HG03280 (cell line): ENCODE measurements at regions not wholly inside any gene's neighbourhood (a gene's known extent, or its start where the extent isn't known, plus 50 kb on each side); places are given as distances from the start of the nearest gene placed in this dataset.
"Not testable (repeated sequence)": the region's sequence is repeated elsewhere in the genome, so short reads cannot be mapped to it uniquely, and the experiment has no call there.

Experiments
- ATAC-seq: cut with Tn5 transposase; IDR thresholded peaks from one replicate; pipeline ENCODE4 v1.9.1; 2021; ENCODE audit warnings: mild to moderate bottlenecking, moderate library complexity; ENCODE audit not compliant: unreplicated experiment

GRCh38 chr7:131808156-131808555 is 251.7 kb upstream of the PODXL start:
- not testable (repeated sequence) for ATAC-seq

GRCh38 chr7:131803816-131804215 is 247.4 kb upstream of the PODXL start:
- ATAC-seq, result no peak

- ATAC-seq, result no peak
These were observed 245.9 kb upstream of the PODXL start for GRCh38 chr7:131802195-131802864.

DNA sequence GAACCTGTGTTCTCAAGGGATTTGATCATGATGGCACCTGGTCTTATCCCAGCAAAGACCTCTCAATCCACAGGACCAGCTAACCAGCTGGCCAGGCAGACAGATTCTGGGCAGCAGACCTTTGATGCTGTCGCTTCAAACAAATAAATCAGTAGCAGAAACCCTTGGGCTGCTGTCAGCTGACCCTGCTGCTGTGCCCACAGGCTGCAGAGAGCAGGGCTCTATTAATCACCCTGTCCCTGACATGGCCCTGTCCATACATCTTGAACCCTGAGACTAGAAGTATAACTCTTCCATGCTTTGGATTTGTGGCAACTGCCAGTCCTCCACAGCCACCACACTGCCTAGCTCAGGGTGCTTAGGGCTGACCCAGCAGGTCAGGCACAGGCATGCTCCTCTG is 244.1 kb upstream of the PODXL start:
- no peak for ATAC-seq

GRCh38 chr7:131800008-131800407 is 243.6 kb upstream of the PODXL start:
- ATAC-seq, result no peak

DNA sequence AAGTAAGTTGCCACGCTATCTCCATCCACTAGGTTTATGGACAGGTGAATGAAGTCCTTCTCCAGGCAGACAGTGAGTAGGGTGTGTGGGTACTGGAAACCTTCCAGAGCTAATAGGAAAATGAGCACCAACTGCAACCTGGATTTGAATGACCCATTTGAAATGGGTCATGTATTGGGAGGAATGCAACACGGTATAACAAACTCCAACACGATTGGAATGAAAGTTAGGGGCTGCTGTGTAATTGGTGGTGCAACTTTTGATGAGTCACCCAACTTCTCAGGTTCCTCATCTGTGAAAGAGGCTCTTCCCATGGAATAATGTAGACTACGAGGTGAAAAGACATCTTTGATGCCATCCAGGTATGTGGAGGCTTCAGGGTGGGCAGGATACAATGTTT is 241.4 kb upstream of the PODXL start:
- no peak for ATAC-seq

DNA sequence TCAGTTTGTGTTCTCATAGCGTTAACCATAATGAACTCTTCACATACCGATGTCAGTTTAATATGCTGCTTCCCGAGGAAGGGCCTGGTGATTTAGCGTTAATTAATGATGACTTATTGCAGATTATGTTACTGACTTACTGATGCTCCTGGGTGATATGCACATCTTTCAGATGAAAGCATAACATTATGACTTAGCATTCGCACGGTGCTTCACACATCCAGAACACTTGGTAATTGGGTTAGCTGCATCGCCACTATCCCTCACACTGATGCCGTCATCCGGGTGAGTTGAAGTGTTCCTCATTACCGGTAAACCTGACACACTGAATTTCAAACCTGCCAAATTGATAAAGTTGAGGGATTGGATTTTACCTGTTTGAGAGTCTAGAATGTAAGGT is 239.0 kb upstream of the PODXL start:
- no peak for ATAC-seq

DNA sequence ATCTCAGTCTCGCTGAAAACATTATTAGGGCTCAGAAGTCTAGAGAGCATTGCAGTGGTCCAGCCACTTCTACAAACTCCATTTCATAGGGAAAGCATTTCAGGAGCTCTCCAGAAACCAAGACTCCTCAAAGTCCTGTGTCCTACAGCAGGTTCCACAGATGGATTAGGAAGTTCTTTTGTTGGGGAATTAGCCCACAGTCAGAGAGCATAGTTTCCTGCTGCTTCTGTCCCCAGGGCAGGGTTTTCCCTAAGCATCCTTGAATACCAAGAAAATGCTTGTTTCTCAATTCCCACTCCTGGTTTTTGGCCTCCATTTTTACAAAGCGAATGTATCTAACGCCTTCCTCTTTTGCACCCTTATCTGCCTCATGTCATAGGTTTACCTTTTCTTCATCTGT is 235.9 kb upstream of the PODXL start:
- no peak for ATAC-seq

DNA sequence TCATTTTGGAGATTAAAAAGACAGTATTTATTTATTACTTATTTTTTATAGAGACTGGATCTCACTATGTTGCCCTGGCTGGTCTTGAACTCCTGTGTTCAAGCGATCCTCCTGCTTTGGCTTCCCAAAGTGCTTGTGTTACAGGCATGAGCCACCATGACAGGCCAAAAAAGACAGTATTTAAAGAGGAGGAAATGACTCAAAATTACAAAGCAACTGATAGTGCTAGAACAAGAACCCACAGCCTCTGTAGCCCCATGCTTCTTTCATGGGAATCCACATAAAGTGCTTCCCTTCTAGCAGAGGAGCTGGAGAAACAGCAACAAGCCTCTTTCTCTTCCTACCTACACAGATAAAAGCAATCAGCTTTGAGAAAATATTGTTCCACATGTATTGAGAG is 230.7 kb upstream of the PODXL start:
- no peak for ATAC-seq

DNA sequence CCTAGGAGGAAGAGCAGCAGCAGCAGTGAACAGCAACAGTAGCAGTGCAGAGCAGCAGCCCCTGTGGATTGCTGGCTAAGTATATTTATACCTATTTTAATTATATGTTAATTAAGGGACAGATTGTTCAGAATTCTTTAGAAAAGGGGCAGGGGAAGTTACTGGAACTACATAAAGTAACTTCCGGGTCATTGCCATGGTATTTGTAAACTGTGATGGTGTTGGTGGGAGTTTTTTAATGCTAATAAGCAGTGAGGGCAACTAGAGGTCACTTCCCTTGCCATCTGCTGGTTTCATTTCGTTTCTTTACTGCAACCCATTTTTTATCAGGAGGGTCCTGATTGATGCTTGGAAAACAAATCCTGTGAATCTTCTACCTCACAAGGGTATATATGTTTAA is 229.8 kb upstream of the PODXL start:
- ATAC-seq, result no peak

DNA sequence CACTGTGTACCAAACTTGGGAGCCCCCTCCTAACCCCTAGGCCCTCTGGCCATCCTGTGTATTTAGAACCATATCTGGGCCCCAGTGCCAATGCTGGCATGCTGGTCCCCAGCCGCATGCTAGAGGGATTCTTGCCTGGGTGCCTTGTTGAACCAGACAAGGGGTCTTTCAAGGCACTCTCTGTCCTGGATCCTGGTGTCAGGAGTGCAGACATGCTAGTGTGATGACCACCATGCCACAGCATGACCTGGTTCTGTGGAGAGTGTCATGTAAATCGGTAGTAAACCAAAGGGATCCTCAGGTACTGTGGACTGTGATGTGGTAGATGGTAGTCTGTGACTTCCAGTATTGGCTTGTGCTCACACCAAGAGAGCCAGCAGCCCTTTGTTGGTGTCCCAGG is 222.2 kb upstream of the PODXL start:
- ATAC-seq, result no peak

DNA sequence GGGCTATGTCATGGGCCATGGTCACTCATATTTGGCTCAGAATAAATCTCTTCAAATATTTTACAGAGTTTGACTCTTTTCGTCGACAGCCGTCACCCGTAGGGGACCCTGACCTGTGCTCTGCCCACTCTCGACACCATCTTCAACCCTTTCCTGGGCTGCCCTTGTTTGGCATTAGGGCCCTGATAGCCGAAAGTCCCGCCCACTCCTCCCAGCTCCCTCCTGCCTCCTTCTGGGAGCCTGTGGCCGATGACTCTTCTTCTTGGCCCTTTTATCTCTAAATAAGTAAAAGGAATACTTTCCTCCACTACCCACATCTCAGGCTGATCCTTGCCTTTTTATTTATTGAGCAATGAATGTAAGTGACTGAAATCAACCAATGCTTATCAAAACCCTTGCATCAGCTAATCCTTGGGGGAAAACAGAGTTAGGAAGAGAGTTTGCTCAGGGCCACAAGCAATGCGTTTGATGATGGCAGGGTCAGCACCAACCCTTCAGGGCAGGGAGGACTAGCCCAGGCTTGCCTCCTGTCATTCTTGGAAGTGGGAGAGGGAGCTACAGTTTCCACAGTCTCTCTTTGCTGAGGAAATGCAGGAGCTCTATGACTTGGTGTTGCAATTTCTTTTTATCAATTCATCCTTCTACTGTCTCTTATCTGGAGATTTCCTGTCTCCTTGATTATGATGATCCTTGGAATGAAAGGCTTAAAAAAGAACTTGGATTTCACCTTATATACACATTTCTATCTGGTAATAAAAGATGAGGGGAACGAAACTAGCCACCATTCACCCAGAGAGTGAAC is 218.2 kb upstream of the PODXL start:
- no peak for ATAC-seq

- ATAC-seq, result no peak
These were observed 217.0 kb upstream of the PODXL start for GRCh38 chr7:131773413-131773812.

GRCh38 chr7:131769241-131769640 is 212.8 kb upstream of the PODXL start:
- no peak for ATAC-seq

GRCh38 chr7:131767591-131767990 is 211.2 kb upstream of the PODXL start:
- ATAC-seq, result no peak

DNA sequence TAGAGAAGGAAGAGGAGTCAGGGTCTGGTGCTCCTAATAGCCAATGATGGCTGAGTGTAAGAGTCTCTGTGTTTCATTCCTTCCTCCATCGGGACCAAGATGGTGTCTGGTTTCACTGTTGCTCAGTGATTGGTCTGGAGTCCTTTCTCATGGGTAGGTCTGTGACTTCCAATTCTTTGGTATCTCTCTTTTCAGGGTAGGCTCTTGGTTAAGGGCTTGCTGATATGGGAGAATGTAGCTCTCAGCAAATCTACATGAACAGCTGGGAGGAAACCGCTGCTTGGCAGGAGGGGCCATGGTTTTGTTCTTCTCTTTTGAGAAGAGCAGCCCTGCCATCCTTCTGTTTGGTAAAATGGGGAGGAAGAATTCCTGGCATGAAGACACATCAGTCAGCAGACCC is 209.1 kb upstream of the PODXL start:
- ATAC-seq, result no peak

- ATAC-seq, result no peak
These were observed 207.8 kb upstream of the PODXL start for GRCh38 chr7:131764143-131764775.

- ATAC-seq, result no peak
These were observed 206.3 kb upstream of the PODXL start for GRCh38 chr7:131762753-131763152.

- not testable (repeated sequence) for ATAC-seq
These were observed 199.4 kb upstream of the PODXL start for GRCh38 chr7:131755801-131756200.

DNA sequence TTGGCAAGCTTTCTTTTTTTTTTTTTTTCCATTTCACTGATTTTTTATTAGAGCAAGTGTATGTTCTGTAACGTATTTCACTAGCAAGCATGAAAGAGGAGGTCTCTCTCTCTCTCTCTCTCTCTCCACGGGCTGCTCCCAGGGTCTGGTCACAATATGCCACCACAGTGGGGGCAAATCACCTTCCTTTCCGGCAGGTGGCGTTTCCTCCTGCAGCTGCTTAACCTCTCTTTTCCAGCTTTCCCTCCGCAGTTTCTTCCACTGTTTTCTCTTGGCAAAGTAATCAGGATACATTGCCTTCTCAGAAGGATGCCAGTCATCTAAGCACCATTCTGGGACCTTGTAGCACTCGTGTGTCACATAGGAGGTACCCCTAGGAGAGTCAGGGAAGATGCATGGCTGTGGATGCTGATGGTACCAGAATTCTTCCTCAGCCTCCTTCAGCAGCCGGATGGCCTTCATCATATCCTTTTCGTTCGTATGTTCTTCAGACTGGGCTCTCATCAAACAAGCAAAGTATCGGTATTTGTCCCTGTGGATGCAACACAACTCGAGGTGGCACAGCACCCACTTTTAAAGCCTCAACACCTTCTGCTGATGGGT is 197.3 kb upstream of the PODXL start:
- ATAC-seq, result no peak

GRCh38 chr7:131747658-131748232 is 191.3 kb upstream of the PODXL start:
- ATAC-seq, result no peak
